GM19043 (cell line): ENCODE measurements at regions not wholly inside any gene's neighbourhood (a gene's known extent, or its start where the extent isn't known, plus 50 kb on each side); places are given as distances from the start of the nearest gene placed in this dataset.

ENCODE experiments used
- ATAC-seq: cut with Tn5 transposase; IDR thresholded peaks from one replicate; pipeline ENCODE4 v1.9.1; 2021; ENCODE audit warnings: low read depth; ENCODE audit not compliant: unreplicated experiment

DNA sequence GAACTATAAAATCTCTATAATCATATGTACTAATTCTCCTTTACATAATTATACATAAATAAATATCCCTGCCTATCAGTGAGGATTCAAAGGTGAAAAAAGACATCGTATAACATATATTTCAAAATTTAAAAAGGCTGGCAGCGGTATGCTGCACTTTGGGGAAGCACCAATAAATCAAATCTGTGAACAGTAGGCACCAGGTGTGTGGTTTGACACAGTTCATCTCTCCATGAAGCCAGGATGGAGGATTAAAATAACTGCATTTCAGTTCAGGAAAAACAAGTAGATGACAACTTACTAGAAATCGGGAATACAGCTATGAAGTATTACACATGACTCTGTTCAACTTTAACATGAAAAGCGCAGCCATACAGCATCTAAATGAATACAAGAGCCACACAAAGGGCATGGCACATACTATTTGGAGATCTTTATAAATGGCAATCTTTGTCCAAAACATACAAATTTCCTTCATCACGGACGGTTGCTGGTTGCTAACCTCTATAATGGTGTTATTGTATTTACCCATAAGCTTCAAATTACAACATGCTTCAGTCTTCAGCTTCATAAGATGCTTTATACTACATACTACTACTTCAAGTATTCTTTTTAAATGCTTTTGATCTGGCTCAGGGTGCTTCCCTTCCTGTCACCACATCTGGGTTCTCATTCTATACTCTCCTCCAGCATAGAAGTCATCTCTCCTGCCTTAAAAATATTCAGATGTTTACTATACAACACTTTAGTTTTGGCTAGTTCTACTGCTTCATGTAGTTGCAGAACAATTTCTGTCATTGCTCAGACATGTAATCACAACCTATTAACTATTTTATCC lies 128.7 kb downstream of the KLF12 start:
- no peak for ATAC-seq

DNA sequence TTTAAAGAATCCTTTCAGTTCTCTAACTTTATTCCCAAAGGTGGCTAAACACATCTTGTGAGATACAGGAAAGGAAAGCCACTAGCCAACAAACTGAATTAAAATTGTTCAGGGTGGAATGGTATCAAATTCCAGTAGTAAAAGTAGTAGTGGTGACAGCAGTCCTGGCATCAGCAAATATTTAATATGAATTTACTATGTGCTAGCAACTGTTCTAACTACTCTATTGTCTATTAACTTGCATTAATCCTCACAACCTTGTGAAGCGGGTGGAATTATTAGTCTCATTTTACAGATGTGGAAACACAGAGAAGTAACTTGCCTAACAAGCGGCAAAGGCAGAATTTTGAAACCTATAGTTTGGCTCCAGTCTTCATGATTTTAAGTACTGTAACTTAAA lies 130.1 kb downstream of the KLF12 start:
- ATAC-seq, result no peak

DNA sequence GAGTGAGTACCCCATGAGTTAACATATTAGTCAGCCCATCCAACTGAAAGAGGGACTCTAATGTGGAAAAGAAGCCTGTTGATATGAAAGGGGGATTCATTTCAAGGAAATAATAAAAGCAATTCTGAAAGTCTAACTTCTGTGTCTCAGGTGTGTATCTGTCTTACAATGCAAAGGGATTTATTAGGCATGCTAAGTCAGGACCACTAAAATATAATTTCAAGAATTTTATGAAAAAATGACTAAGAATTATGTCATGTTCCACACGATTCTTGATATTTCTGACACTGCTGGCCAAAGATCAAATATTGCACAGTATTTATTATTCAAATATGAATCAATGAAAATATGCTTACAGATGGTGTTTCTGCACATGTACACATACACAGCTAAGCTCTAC lies 130.8 kb downstream of the KLF12 start:
- no peak for ATAC-seq

DNA sequence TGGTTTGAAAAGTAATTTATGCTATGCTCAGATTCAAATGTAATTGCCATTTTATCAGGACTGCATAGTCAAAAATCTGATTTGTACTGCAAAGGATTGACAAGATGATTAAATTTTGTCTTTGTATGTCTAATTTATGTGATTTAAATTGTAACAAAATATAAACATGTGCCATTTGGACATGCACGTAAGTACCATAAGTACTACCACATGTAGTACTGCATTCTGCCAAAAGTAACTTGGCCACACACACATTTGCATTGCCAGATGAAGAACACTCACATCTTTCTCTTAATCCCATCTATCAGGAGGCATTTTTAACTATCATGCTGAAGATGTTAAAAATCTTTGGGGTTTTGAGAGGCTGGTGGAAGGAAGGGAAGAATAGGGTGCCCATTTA lies 133.3 kb downstream of the KLF12 start:
- no peak for ATAC-seq

DNA sequence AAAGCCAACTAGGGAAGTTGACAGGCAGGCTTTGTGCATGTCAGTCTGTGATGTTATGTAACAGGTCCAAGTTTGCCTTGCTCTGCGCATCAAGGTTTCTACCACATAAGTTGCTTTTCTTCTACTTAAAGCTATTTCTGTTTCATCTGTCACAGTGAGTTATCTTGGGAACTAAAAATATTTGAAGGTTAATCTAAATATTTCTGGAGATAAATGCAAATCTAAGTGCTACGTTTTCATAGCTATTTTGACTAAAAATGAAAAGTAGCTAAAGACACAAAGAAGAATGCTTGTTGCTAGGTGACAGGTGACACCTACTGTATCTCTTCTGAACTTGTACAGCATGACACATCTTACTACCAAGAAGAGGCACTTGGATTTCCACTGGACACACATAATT lies 135.6 kb downstream of the KLF12 start:
- ATAC-seq, result peak; percentile 64

DNA sequence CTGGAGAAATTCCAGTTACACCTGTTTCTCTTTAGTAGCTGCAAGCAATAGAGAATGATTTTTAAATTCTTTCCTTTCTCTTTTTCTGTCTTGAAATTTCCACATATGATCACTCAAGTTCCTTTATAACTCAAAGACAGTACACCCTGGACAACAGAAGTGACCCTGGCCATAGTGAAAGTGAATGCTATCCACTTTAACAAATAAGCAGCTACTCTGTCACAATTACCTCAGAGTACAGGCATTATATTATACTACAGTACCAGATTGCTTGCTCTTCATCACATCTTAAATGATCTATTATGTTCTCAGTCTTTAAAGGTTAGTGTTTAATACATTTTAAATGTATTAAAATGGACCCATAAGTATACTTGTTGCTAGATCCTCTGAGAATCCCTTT lies 136.2 kb downstream of the KLF12 start:
- ATAC-seq, result no peak

DNA sequence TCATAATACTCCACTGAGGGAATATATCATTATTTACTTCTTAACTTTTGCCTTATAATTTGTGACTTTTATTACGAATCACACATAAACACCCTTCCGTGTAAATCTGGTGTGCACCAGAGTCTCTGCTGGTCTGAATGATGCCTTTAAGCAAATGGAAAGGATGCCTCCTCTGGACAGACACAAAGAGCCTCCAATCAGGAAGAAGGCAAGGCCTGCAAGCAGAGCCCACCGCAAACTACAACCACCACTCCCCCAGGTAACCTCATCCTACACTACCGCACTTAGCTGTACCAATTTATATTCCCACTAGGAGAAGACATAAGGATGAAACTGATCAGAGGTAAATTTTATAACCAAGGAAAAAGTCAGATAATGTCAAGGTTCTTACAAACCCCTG lies 137.6 kb downstream of the KLF12 start:
- no peak for ATAC-seq

DNA sequence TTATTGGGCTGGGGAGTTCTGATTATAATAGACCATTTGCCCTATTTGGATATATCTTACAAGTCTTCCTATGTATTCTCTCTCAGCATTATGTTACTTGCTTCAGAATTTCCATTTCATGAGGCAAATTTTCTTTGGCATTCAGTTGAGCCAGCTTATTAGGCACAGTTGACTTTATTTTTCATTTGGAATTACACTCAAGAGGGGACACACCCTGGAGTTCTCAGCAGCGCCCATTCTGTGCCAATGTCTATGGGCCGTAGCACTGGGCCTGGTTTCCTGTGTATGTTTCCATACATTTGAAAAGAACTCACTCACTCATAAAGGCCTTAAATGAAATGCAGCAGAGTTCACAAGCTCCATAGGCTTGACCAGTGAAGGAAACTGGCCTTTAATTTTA lies 138.5 kb downstream of the KLF12 start:
- no peak for ATAC-seq

DNA sequence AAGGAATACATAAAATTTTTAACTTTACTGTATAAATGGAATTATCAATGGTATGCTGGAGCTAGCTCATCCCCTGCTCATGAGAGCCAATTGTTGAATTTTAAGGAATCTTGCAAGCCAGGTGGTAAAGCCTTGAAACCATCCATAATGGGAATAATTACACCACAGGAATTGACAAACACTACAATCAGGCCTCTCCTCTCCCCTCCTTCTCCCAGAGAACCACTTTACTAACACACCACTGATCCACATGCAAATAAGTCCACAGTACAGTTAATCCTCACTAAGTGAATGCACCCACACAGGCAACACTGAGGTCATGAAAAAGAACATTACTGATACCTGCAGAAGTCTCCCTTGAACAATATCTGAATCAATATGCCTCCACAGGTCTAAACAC lies 140.5 kb downstream of the KLF12 start:
- ATAC-seq, result no peak

DNA sequence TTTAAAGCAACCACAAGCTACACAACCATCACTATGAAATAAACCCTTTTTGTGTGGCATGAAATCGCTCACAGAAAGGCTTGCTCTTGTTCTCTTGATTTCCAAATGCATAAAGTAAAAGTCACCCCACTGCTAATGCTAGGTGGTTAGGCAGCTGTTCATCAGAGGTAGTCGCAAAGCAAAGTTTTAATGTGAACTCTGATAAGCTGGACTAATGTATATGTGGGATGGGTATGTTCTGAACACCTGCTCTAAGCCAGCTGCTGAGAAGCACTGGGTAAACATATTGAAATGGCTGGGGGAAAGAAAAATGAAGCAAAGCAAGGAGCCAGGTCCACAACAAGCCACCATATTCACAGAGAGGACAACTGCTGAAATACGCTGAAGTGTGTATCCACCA lies 142.3 kb downstream of the KLF12 start:
- no peak for ATAC-seq

DNA sequence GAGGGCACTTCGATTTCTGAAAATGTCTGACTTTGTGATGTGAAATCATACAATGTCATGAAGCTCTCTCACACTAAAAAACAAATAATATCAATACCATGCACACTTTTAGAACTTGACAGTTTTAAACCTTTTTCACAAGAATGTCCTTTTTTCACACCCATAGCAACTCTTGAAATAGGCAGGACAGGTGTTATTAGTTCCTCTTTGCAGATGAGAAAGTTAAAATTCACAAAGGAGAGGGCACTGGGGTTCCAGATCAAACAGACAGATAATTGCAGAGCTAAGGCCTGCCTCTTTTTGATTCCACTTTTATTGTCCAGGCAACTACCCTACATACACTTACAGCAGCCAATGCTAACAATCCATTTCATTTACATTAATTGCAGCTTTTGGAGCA lies 142.8 kb downstream of the KLF12 start:
- ATAC-seq, result no peak

DNA sequence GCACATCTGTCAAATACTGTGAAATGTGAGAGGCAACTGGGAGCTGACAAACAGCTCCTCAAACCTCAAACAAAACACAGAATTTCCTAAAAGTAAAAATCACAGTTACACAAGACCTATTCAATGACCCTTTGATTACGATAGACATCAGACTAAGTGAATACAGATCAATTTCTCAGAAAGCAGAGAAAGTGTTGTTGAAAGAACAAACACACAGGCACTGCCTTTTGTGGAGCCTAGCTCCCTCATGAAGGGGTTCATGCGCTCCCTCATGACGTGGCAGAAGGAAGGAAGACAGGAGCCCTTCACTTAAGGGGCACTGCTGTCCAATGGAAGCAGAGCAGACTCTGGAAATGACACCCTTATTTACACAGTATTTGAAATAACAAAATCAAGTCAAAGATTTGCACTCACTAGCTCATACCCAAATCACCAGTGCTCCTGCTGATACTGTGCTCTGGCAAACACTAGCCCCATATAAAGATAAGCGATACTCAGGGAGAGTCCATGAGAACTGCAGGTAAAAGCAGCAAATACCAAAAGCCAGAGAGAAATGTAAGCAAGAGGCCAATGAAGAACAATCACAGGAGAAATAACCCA lies 144.9 kb downstream of the KLF12 start:
- no peak for ATAC-seq

DNA sequence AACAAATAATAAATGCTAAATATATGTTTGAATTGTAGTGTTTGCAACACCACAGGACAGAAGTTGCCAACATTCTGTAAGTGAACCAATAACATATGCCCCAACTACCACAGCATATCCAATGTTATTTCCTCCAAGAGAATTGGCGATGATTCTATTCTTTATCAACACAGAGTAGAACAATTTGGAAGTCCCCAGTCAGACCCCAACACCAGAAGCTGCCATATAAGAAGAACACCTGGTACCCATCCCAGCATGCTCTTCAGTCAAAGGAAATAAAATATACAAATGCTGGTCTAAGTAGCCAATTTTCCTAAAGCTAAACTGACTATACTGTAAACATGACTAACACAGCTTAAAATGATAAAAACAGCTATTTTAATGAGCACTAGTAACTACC lies 145.7 kb downstream of the KLF12 start:
- no peak for ATAC-seq

DNA sequence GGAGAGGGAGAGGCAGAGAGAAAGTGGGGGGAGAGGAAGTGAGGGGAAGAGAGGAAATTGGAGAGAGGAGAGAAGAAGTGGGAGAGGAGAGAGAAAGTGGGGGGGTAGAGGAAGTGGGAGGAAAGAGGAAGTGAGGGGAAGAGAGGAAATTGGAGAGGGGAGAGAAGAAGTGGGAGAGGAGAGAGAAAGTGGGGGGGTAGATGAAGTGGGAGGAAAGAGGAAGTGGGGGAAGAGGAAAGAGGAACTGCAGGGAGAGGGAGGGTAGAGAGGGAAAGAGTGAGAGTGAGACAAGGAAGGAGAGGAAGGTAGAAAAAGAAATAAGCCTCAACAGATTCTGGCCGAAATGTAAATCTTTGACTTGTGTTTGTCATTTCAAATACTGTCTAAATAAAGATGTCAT lies 146.6 kb downstream of the KLF12 start:
- ATAC-seq, result no peak

DNA sequence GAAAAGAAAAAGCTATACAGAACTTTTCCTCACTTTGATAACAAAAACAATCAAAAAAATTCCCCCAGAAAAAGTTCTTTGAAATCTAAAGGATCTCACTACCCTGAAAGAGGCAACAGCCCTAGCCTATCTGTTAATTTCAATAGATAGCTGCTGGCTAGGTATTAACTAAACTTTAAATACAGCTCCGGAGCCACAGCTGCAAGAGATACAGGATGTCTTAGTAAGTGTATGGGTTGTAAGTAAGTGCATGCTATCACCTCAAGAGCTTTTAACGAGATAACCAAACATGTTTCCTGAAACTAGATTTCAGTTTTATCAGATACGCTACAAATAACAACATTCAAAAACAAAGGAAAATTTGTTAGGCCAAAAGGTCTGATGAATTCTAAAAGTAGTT lies 148.4 kb downstream of the KLF12 start:
- no peak for ATAC-seq

DNA sequence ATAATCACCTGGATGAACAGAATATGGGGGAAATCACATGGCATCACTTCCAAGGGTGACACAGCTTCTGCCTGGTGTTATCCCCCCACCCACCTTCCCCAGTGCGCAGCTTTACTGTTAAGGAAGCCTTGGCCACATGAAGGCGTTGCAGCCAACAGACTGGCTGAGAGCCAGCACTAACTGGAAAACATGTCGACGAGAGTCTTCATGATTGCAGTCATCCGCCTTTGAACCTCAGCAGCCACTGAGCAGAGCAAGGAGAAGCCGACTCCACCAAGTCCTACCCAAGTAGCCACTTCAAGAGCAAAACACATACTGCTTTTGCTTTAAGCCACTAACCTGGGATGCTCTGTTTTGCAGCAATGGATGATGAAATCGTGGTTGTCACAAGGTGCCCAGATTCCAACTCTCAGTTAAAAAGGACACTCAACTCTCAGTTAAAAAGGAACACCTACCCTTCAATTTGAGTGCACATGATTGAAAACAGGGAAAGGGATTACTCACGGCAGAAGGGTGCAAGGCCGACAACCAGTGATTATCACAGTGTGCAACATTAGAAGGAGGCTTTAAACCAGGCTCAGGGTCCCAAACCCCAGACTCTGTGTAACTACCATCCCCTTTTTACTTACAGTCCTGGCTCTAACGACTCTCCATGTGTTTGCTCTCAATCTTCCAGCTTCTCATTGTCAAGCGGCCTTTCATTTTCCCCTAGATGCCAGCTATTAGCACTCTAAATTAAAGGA lies 149.1 kb downstream of the KLF12 start:
- no peak for ATAC-seq

DNA sequence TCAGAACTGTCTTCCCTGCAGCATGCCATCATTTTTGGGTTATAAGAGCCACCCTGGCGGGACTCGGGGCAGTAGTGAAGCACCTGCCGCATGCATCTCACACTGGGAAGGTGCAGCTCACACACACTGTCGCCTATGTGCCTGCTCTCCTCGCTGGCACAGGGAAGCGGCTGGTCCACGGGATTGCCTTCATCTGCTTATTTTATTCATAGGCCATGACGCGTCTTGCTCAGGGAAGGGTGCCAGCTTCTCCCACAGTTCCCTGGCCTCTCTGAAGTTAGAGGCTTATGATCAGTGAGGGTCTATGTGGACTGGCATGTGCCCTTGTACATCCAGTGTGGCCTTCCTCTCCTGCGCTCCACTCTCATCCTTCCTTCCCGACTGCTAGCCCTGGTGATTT lies 150.0 kb downstream of the KLF12 start:
- no peak for ATAC-seq

DNA sequence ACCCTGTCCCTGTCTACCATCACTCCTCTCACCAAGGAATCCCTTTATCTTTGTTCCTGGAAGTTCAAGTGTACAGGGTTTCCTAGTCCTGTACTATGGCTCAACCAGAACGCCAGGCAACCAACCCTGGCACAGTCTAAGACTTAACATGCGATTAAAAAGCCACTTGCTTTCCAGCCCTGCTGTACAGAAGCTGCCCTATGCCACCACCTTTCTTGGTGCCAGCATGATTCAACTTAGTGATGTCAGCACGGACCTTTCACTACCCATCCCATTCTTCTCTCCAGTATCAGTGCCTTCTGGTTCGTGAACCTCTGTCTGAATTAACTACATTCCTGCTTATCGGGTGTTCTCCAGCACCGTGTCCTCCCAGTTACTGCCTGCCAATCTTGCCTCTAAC lies 151.1 kb downstream of the KLF12 start:
- no peak for ATAC-seq

DNA sequence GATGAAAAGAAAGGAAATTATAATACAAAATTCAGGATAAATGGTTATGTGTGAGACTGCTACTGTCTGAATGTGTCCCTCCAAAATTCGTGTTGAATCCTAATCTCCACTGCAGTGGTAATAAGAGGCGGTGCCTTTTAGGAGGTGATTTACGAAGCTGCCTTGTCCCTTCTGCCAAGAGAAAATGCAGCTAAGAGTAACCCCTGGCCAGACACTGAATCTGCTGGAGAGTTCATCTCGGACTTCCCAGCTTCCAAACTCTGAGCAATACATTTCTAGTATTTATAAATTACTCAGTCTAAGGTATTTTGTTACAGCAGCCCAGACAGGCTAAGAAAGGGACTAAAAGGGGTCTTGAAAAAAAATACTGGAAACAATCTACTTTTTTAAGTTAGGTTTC lies 152.6 kb downstream of the KLF12 start:
- ATAC-seq, result no peak

DNA sequence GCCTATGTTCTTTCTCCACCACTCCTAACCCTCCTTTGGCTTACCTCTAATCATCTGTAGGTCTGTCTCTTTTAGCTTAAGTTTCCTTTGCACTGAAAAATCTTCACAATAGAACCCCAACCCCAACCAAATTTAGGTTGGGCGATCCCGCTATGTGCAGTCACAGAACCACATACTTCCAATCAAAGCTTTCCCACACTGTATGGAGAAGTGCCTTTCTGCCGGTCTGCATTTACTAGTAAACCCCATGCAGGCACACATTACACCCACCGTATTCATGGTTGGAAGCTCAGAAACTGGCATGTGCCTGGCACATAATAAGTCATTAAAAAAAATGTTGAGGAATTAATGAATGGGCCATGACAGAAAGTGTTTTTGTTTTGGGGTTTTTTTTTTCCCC lies 158.4 kb downstream of the KLF12 start:
- no peak for ATAC-seq

DNA sequence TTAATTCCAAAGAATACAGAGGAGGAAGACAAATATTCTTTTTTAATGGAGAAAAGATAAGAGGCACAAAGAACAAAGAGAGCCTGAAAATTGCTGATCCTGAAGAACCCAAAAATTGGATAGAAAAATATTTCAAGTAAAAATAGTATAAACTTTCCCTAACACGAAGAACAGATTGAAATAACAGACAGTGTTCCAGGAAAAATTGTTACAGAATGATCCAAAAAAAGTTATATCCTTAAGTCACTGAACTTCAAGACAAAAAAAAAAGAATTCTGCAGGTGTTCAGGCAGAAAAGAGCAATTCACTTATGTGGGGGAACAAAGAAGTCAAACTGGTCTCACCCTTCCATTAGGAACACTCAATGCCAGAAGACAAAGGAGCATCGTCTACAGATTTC lies 160.2 kb downstream of the KLF12 start:
- no peak for ATAC-seq

DNA sequence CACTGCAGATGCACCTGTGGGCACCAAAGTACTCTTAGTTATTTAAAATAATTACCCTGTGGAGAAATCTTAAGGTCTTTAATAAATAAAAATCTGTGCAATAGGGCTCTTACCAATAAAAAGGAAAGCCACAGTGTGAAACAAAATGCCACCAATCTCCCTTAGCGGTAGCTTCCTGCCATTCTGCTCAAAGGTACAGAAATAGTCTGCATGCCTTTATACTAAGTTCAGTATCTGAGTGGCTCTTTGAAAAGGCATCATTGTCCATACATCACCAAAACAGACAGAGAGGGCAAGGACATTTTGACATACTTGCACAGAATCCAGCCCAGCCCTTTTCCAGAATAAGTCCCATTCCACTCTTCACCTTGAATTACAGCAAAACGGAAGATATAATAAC lies 161.0 kb downstream of the KLF12 start:
- ATAC-seq, result no peak
